ENCODE measurements at regions not wholly inside any gene's neighbourhood (a gene's known extent, or its start where the extent isn't known, plus 50 kb on each side); places are given as distances from the start of the nearest gene placed in this dataset.

DNA sequence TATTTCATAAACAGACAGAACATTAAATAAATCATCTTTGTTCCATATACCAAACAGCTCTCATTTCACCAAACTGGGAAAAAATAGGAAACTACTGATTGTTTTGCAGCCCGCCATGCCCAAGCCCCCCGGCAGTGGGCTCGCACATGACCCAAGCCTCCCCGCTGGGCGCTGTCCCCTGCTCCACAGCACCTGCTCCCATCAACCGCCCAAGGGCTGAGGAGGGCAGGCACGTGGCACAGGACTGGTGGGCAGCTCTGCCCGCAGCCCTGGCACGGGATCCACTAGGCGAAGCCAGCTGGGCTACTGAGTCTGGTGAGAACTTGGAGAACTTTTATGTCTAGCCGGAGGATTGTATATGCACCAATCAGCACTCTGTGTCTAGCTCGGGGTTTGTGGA, 554.8 kb upstream of the CCNG1 start:
- TF ChIP-seq, protein P1, sequence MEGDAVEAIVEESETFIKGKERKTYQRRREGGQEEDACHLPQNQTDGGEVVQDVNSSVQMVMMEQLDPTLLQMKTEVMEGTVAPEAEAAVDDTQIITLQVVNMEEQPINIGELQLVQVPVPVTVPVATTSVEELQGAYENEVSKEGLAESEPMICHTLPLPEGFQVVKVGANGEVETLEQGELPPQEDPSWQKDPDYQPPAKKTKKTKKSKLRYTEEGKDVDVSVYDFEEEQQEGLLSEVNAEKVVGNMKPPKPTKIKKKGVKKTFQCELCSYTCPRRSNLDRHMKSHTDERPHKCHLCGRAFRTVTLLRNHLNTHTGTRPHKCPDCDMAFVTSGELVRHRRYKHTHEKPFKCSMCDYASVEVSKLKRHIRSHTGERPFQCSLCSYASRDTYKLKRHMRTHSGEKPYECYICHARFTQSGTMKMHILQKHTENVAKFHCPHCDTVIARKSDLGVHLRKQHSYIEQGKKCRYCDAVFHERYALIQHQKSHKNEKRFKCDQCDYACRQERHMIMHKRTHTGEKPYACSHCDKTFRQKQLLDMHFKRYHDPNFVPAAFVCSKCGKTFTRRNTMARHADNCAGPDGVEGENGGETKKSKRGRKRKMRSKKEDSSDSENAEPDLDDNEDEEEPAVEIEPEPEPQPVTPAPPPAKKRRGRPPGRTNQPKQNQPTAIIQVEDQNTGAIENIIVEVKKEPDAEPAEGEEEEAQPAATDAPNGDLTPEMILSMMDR (IDR thresholded peaks at IDR 0.05; ENCODE audit: poor library complexity, severe bottlenecking): no peak
- TF ChIP-seq EZH2 (IDR thresholded peaks at IDR 0.05; ENCODE audit: borderline replicate concordance, insufficient read depth, low read length, poor library complexity, severe bottlenecking) (no peak), SMC3 (conservative IDR thresholded peaks at IDR 0.05; ENCODE audit: poor library complexity) (no peak), RAD21 (conservative IDR thresholded peaks at IDR 0.05) (no peak), POLR2AphosphoS5 (IDR thresholded peaks at IDR 0.05) (no peak)
- TF ChIP-seq, protein P2, sequence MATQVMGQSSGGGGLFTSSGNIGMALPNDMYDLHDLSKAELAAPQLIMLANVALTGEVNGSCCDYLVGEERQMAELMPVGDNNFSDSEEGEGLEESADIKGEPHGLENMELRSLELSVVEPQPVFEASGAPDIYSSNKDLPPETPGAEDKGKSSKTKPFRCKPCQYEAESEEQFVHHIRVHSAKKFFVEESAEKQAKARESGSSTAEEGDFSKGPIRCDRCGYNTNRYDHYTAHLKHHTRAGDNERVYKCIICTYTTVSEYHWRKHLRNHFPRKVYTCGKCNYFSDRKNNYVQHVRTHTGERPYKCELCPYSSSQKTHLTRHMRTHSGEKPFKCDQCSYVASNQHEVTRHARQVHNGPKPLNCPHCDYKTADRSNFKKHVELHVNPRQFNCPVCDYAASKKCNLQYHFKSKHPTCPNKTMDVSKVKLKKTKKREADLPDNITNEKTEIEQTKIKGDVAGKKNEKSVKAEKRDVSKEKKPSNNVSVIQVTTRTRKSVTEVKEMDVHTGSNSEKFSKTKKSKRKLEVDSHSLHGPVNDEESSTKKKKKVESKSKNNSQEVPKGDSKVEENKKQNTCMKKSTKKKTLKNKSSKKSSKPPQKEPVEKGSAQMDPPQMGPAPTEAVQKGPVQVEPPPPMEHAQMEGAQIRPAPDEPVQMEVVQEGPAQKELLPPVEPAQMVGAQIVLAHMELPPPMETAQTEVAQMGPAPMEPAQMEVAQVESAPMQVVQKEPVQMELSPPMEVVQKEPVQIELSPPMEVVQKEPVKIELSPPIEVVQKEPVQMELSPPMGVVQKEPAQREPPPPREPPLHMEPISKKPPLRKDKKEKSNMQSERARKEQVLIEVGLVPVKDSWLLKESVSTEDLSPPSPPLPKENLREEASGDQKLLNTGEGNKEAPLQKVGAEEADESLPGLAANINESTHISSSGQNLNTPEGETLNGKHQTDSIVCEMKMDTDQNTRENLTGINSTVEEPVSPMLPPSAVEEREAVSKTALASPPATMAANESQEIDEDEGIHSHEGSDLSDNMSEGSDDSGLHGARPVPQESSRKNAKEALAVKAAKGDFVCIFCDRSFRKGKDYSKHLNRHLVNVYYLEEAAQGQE (IDR thresholded peaks at IDR 0.05; ENCODE audit: borderline replicate concordance): no peak

Measured in neural cell (in vitro differentiated cells).